Esophagus squamous epithelium (tissue), 5 donors: ENCODE measurements at regions not wholly inside any gene's neighbourhood (a gene's known extent, or its start where the extent isn't known, plus 50 kb on each side); places are given as distances from the start of the nearest gene placed in this dataset.
"Not testable (repeated sequence)": the region's sequence is repeated elsewhere in the genome, so short reads cannot be mapped to it uniquely, and the experiment has no call there.

ENCODE experiments used
- DNase-seq: peaks from one replicate; lab custom pipeline; 2025; lab: John Stamatoyannopoulos, UW
- H3K27ac ChIP-seq, 4 donors: fragments of 200-600 bp; sonication (generic); one replicate each; pipeline ENCODE4 v1.5.1; 2016 to 2019; ENCODE audit warnings: mild to moderate bottlenecking in 1 of 4
- H3K27me3 ChIP-seq, 4 donors: fragments of 200-600 bp; sonication (generic); 1 replicate in 3 of 4; 2 replicates in 1 of 4; pipeline versions ENCODE4 v1.5.1 to v1.6.0; 2017 to 2021; ENCODE audit warnings: antibody characterized with exemption in 1 of 4
- H3K36me3 ChIP-seq, 3 donors: fragments of 200-600 bp; sonication (generic); one replicate each; pipeline ENCODE4 v1.5.1; 2016 to 2019
- H3K4me1 ChIP-seq, 3 donors: fragments of 200-600 bp; sonication (generic); one replicate each; pipeline ENCODE4 v1.5.1; 2017 to 2019
- H3K4me3 ChIP-seq, 4 donors: fragments of 200-600 bp; sonication (generic); 1 replicate in 3 of 4; 2 replicates in 1 of 4; pipeline ENCODE4 v1.5.1; 2016 to 2019; ENCODE audit warnings: mild to moderate bottlenecking in 2 of 4, moderate library complexity in 1 of 4
- H3K9me3 ChIP-seq, 3 donors: fragments of 200-600 bp; sonication (generic); one replicate each; pipeline ENCODE4 v1.5.1; 2016 to 2019
- CTCF ChIP-seq, 6 experiments: fragments of 450-650 bp in 4 of 6; fragments of 200-600 bp in 2 of 6; sonication (generic) in 2 of 6; IDR thresholded peaks; one replicate each; pipeline ENCODE4 v1.5.1; 2016 to 2019; ENCODE audit warnings: antibody characterized with exemption in 6 of 6, mild to moderate bottlenecking in 4 of 6, moderate library complexity in 4 of 6
- POLR2A ChIP-seq, 4 donors: fragments of 450-650 bp; IDR thresholded peaks; one replicate each; pipeline ENCODE4 v1.6.1; 2017; ENCODE audit warnings: antibody characterized with exemption in 4 of 4, mild to moderate bottlenecking in 4 of 4, moderate library complexity in 3 of 4
- WGBS, 2 donors: methylation state at CpG; one replicate each; pipeline ENCODE4 v1.1.5; 2018; 5-methylcytosine and 5-hydroxymethylcytosine counted together
- intact Hi-C: fragments of 100-400 bp; cut with DNase I; formaldehyde crosslinking; loops from one replicate; pipeline ENCODE4 v1.15.0; 2022
- donor health status: DM: yes; HTN: yes; CAD: no.

- TF ChIP-seq CTCF (IDR thresholded peaks at IDR 0.05) (no peak), POLR2A (IDR thresholded peaks at IDR 0.05) (no peak)
- H3K4me1 ChIP-seq = no peaks in the 10 kb centered on the region
- intact Hi-C loops = no loop called here
- no peak overlapping the region for H3K4me3 ChIP-seq
- no peaks in the 10 kb centered on the region for H3K9me3 ChIP-seq
- no peak for DNase-seq
- no peaks in the 10 kb centered on the region for H3K27me3 ChIP-seq
- 72 to 74% methylated on average over 4 to 5 of the region's 6 CpGs for WGBS, 2 donors
- H3K36me3 ChIP-seq = no peaks in the 10 kb centered on the region
- no peak overlapping the region for H3K27ac ChIP-seq
Observed at GRCh38 chr1:222377428-222378088, 170.3 kb downstream of the HHIPL2 start.

GRCh38 chr1:222376791-222377190 lies 171.1 kb downstream of the HHIPL2 start:
- H3K4me3 ChIP-seq, DNase-seq: not testable (repeated sequence)
- WGBS, 2 donors = 77 to 86% methylated on average over 1 of the region's 1 CpG

GRCh38 chr1:222375701-222376100 lies 172.2 kb downstream of the HHIPL2 start:
- 93 to 96% methylated on average over 2 of the region's 2 CpGs for WGBS, 2 donors
- Histone ChIP-seq H3K9me3 (no peaks in the 10 kb centered on the region), H3K27me3 (no peaks in the 10 kb centered on the region), H3K4me3 (no peak overlapping the region), H3K27ac (no peak overlapping the region), H3K4me1 (no peaks in the 10 kb centered on the region), H3K36me3 (no peaks in the 10 kb centered on the region)
- no peak for DNase-seq
- no peak for TF ChIP-seq CTCF (IDR thresholded peaks at IDR 0.05)
- TF ChIP-seq POLR2A (IDR thresholded peaks at IDR 0.05) = no peak
- intact Hi-C loops = no loop called here

More at GRCh38 chr1:222376791-222377190, 171.1 kb downstream of the HHIPL2 start:
- H3K9me3 ChIP-seq, H3K4me1 ChIP-seq, intact Hi-C loops, H3K27ac ChIP-seq, H3K36me3 ChIP-seq, H3K27me3 ChIP-seq: not testable (repeated sequence)

- Histone ChIP-seq H3K4me3 (no peak overlapping the region), H3K36me3 (no peaks in the 10 kb centered on the region), H3K9me3 (no peaks in the 10 kb centered on the region), H3K4me1 (no peaks in the 10 kb centered on the region), H3K27ac (no peak overlapping the region), H3K27me3 (no peaks in the 10 kb centered on the region)
- intact Hi-C loops = no loop called here
- no peak for DNase-seq
- TF ChIP-seq CTCF (IDR thresholded peaks at IDR 0.05) (no peak), POLR2A (IDR thresholded peaks at IDR 0.05) (no peak)
- 41 to 54% methylated on average over 7 of the region's 7 CpGs for WGBS, 2 donors
Observed at GRCh38 chr1:222373831-222374602, 173.9 kb downstream of the HHIPL2 start.

GRCh38 chr1:222373216-222373615 lies 174.7 kb downstream of the HHIPL2 start:
- DNase-seq = no peak
- intact Hi-C loops = no loop called here
- no peak for TF ChIP-seq POLR2A (IDR thresholded peaks at IDR 0.05)
- TF ChIP-seq CTCF (IDR thresholded peaks at IDR 0.05) = no peak
- H3K4me3 ChIP-seq = no peak overlapping the region
- H3K36me3 ChIP-seq = no peaks in the 10 kb centered on the region
- no peaks in the 10 kb centered on the region for H3K9me3 ChIP-seq
- H3K27ac ChIP-seq = no peak overlapping the region
- no peaks in the 10 kb centered on the region for H3K4me1 ChIP-seq
- H3K27me3 ChIP-seq = no peaks in the 10 kb centered on the region
